T-cell (primary cell): ENCODE measurements at regions not wholly inside any gene's neighbourhood (a gene's known extent, or its start where the extent isn't known, plus 50 kb on each side); places are given as distances from the start of the nearest gene placed in this dataset.

Experiments
- ATAC-seq, 4 experiments: fragments of 200-7000 bp in 3 of 4; fragments of 150-1000 bp in 1 of 4; cut with Tn5 transposase; replicated peaks in 1 of 4; 1 replicate in 3 of 4; 2 replicates in 1 of 4; pipeline ENCODE4 v1.10.0; 2021; ENCODE audit warnings: moderate library complexity in 3 of 4, mild to moderate bottlenecking in 2 of 4, moderate number of reproducible peaks in 1 of 4
- CTCF ChIA-PET, 2 donors: fragments of 300-600 bp; sonication (Branson Sonifier 250); formaldehyde crosslinking; loops; one replicate each; lab custom pipeline; 2022; ENCODE audit warnings: antibody characterized with exemption in 2 of 2; lab: Charles Lee
- POLR2A ChIA-PET, 2 donors: fragments of 300-600 bp; sonication (Branson Sonifier 250); formaldehyde crosslinking; loops; one replicate each; lab custom pipeline; 2022; ENCODE audit warnings: antibody characterized with exemption in 2 of 2; lab: Charles Lee
- DNase-seq, 35 experiments: peaks; one replicate each; pipeline versions ENCODE4 v3.0.0 to v3.0.0-alpha.2; 2013 to 2023
- H3K27ac ChIP-seq: one replicate; pipeline ENCODE4 v1.5.1; 2013; ENCODE audit warnings: low read length
- H3K27me3 ChIP-seq, 2 experiments: replicated peaks in 1 of 2; 1 replicate in 1 of 2; 2 replicates in 1 of 2; pipeline versions ENCODE4 v1.6.1 to v1.7.0; 2013; ENCODE audit warnings: low read length in 1 of 2, mixed read lengths in 1 of 2; ENCODE audit not compliant: control insufficient read depth in 2 of 2, insufficient read depth in 2 of 2; ENCODE audit errors: extremely low read depth in 1 of 2
- H3K36me3 ChIP-seq, 2 donors: 1 replicate in 1 of 2; 2 replicates in 1 of 2; pipeline versions ENCODE4 v1.6.1 to v1.7.0; 2013; ENCODE audit warnings: low read length in 1 of 2; ENCODE audit not compliant: control insufficient read depth in 2 of 2, insufficient read depth in 1 of 2; ENCODE audit errors: extremely low read depth in 1 of 2
- H3K4me1 ChIP-seq, 2 experiments: 1 replicate in 1 of 2; 2 replicates in 1 of 2; pipeline versions ENCODE4 v1.6.1 to v1.7.0; 2013; ENCODE audit warnings: low read length in 2 of 2, mixed read lengths in 1 of 2; ENCODE audit not compliant: insufficient read depth in 2 of 2, control insufficient read depth in 1 of 2; ENCODE audit errors: extremely low read depth in 1 of 2
- H3K4me3 ChIP-seq, 2 donors: 1 replicate in 1 of 2; 2 replicates in 1 of 2; pipeline versions ENCODE4 v1.5.1 to v1.7.0; 2013; ENCODE audit warnings: mild to moderate bottlenecking in 2 of 2, low read length in 1 of 2, moderate library complexity in 1 of 2; ENCODE audit not compliant: control insufficient read depth in 1 of 2; ENCODE audit errors: extremely low read depth in 1 of 2
- H3K9me3 ChIP-seq: 2 replicates; pipeline ENCODE4 v1.7.0; 2013
- H3K27ac Mint-ChIP-seq, 2 donors: one replicate each; pipeline ENCODE4 v1.8.0; 2020 to 2021; ENCODE audit warnings: mild to moderate bottlenecking in 2 of 2, mixed read lengths in 2 of 2
- H3K27me3 Mint-ChIP-seq, 2 donors: one replicate each; pipeline ENCODE4 v1.8.0; 2021 to 2022; ENCODE audit warnings: mixed read lengths in 2 of 2
- H3K36me3 Mint-ChIP-seq: one replicate; pipeline ENCODE4 v1.8.0; 2021; ENCODE audit warnings: mixed read lengths
- H3K4me1 Mint-ChIP-seq, 3 donors: one replicate each; pipeline ENCODE4 v1.8.0; 2020 to 2022; ENCODE audit warnings: mixed read lengths in 3 of 3, mild to moderate bottlenecking in 1 of 3
- H3K4me3 Mint-ChIP-seq, 3 donors: one replicate each; pipeline ENCODE4 v1.8.0; 2020 to 2022; ENCODE audit warnings: mild to moderate bottlenecking in 3 of 3, mixed read lengths in 3 of 3, moderate library complexity in 3 of 3
- H3K9me3 Mint-ChIP-seq, 3 donors: one replicate each; pipeline ENCODE4 v1.8.0; 2020 to 2022; ENCODE audit warnings: mixed read lengths in 3 of 3
- WGBS: methylation state at CpG from one replicate; pipeline ENCODE4 v1.1.5; 2013; ENCODE audit warnings: missing lambda C conversion rate; ENCODE audit not compliant: insufficient coverage; 5-methylcytosine and 5-hydroxymethylcytosine counted together

DNA sequence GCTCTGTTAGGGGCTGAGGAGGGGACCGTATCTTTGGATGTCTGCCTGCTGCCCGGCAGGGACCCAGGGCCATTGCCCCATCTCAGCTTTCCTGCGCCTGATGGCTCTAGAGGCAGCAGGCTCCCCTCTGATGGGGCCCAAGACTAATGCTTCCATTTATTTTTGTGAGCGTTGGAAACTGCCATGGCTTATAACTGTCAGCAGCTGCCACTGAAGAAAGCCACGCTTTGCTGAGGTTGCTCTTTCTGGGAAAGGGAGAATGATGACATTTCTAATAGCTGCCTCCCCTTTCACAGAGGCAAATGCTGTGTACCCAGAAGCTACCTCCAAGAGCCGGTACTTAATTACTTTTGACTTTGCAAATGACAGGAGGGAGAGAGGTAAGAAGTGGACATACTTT, 103.8 kb downstream of the HAPSTR1 start:
- Histone ChIP-seq H3K27me3 (peaks cover 0 to 12% of the 10 kb centered on the region in 2 experiments), H3K4me3 (no peak overlapping the region), H3K36me3 (no peaks in the 10 kb centered on the region), H3K27ac (no peak overlapping the region), H3K4me1 (no peaks in the 10 kb centered on the region), H3K9me3 (no peaks in the 10 kb centered on the region)
- H3K27me3 Mint-ChIP-seq = peaks cover 8 to 19% of the 10 kb centered on the region in 2 donors
- ChIA-PET POLR2A (no interaction called here), CTCF (no interaction called here)
- H3K4me1 Mint-ChIP-seq = no peaks in the 10 kb centered on the region
- H3K4me3 Mint-ChIP-seq = no peak overlapping the region
- DNase-seq (no peak), ATAC-seq (no peak)
- no peaks in the 10 kb centered on the region for H3K36me3 Mint-ChIP-seq
- H3K9me3 Mint-ChIP-seq = no peaks in the 10 kb centered on the region
- WGBS = 65% methylated on average over 4 of the region's 6 CpGs
- no peak overlapping the region for H3K27ac Mint-ChIP-seq

DNA sequence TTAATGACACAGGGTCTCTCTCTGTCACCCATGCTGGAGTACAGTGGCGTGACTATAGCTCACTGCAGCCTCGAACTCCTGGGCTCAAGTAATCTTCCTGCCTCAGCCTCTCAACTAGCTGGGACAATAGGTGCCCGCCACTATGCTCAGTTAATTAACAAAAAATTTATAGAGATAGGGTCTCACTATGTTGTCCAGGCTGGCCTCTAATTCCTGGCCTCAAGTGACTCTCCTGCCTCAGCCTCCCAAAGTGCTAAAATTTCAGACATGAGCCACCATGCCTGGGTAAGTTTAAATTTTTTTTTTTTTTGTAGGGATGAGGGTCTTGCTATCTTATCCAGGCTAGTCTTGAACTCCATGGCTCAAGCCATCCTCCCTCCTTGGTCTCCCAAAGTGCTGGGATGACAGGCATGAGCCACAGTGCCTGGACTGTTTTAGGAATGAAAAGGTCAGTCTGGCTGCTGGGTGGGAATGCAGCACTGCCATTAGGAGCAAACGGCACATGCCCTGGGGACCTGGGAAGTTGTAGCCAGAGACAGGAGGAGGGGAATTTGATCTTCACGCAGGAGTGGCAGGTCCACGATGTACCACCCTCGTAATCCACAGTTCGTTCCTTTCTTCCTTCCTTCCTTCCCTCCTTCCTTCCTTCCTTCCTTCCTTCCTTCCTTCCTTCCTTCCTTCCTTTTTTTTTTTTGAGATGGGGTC, 106.7 kb downstream of the HAPSTR1 start:
- Histone ChIP-seq H3K27ac (no peak overlapping the region), H3K4me1 (no peaks in the 10 kb centered on the region), H3K36me3 (no peaks in the 10 kb centered on the region), H3K27me3 (peaks cover 0 to 18% of the 10 kb centered on the region in 2 experiments), H3K9me3 (no peaks in the 10 kb centered on the region), H3K4me3 (no peak overlapping the region)
- WGBS = no CpG with 5 or more reads among the region's 8 CpGs
- Mint-ChIP-seq H3K36me3 (no peaks in the 10 kb centered on the region), H3K27ac (no peak overlapping the region), H3K27me3 (peaks cover 15 to 26% of the 10 kb centered on the region in 2 donors), H3K9me3 (no peaks in the 10 kb centered on the region), H3K4me3 (no peak overlapping the region), H3K4me1 (no peaks in the 10 kb centered on the region)
- ChIA-PET CTCF (interaction anchor here in 1 of 2 donors (0.9 kb wide), 1 partner anchor 36 kb away, joined by 5 read pairs; no protein-coding TSS in a partner anchor), POLR2A (no interaction called here)
- DNase-seq (no peak), ATAC-seq (no peak)

DNA sequence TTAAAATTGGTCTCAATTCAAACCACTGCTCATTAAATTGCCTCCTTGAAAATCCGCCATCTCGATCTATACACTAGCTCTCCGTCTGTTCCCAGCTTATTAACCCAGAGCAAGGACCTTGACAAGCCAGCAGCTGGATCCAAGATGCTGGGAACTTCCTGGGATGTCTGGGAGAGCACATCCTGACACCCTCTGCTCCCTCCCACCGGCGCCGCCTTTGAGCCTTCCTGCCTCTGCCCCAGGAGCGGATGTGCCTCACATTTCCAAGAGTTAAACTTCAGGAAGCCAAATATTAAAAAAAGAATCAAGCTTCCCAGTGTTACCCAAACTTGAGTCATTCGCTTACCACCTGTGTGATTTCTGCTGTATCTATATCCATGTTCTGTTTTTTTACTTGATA, 107.9 kb downstream of the HAPSTR1 start:
- POLR2A ChIA-PET = no interaction called here
- no peaks in the 10 kb centered on the region for H3K4me1 ChIP-seq
- ATAC-seq = no peak
- H3K9me3 ChIP-seq = no peaks in the 10 kb centered on the region
- DNase-seq = no peak
- Mint-ChIP-seq H3K4me3 (no peak overlapping the region), H3K27me3 (peaks cover 19 to 29% of the 10 kb centered on the region in 2 donors), H3K36me3 (no peaks in the 10 kb centered on the region), H3K27ac (no peak overlapping the region), H3K4me1 (no peaks in the 10 kb centered on the region), H3K9me3 (no peaks in the 10 kb centered on the region)
- H3K36me3 ChIP-seq = no peaks in the 10 kb centered on the region
- no peak overlapping the region for H3K27ac ChIP-seq
- H3K4me3 ChIP-seq = no peak overlapping the region
- CTCF ChIA-PET = interaction anchor here in 1 of 2 donors (0.6 kb wide), 1 partner anchor 66 kb away, joined by 4 read pairs; no protein-coding TSS in a partner anchor
- 84% methylated on average over 4 of the region's 8 CpGs for WGBS
- peaks cover 0 to 18% of the 10 kb centered on the region in 2 experiments for H3K27me3 ChIP-seq

DNA sequence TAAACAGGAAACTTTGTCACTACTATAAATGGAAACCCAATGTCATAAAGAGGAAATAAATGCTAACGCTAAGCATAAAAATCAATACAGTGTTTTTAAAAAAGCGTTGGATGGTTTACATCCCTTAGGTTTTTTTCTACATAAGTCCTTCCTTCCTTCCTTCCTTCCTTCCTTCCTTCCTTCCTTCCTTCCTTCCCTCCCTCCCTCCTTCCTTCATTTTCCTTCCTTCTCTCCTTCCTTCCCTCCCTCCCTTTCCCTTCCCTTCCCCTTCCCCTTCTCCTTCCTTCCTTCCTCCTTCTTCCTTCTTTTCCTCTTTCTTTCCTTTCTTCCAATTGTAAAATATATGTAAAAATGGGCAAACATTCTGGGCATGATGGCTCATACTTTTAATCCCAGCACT, 108.3 kb downstream of the HAPSTR1 start:
- Histone ChIP-seq H3K36me3 (no peaks in the 10 kb centered on the region), H3K27ac (no peak overlapping the region), H3K9me3 (no peaks in the 10 kb centered on the region), H3K27me3 (peaks cover 0 to 17% of the 10 kb centered on the region in 2 experiments), H3K4me1 (no peaks in the 10 kb centered on the region), H3K4me3 (no peak overlapping the region)
- CTCF ChIA-PET = no interaction called here
- no peak overlapping the region for H3K27ac Mint-ChIP-seq
- H3K27me3 Mint-ChIP-seq = peaks cover 19 to 29% of the 10 kb centered on the region in 2 donors
- H3K4me1 Mint-ChIP-seq = no peaks in the 10 kb centered on the region
- no peaks in the 10 kb centered on the region for H3K36me3 Mint-ChIP-seq
- H3K9me3 Mint-ChIP-seq = no peaks in the 10 kb centered on the region
- POLR2A ChIA-PET = no interaction called here
- no peak for ATAC-seq
- H3K4me3 Mint-ChIP-seq = no peak overlapping the region
- WGBS = 92% methylated on average over 1 of the region's 2 CpGs
- DNase-seq = no peak

DNA sequence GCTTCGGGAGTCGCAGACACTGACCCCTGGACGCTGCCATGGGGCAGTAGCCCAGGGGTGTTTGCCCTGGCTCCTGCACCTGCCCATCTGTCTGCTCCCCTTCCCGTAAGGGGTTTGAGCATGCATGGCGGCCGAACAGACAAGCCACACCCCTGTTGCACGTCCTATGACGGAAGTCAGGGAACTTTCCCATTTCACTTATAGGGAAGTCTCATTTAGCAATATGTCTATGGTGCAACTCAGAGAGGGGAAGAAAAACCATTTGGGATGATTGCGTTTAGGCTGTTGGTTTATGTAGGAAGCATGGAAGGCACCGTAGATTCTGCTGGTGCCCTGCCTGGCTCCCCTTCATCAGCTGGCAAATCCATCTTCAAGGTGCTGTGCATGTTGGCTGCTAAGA, 112.5 kb downstream of the HAPSTR1 start:
- CTCF ChIA-PET = no interaction called here

DNA sequence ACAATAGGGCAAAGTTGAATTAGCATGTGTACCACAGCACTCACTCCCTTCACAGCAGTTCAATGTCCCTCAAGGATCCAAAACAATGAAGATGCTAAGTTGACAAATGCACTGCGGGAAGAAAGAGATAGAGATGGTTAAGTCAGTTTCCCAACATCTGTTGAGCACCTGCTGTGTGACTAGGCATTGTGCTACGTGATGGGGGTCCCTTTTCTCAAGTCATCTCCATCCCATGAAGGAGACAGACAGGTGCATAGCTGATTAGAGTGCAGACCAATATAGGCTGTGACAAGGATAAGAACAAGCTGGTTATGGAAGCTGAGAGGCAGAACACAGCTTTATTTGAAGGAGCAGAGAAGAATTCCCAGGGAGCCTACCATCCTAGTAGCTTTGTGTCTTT, 114.2 kb downstream of the HAPSTR1 start:
- ChIA-PET POLR2A (no interaction called here), CTCF (no interaction called here)
- DNase-seq = no peak
- Histone ChIP-seq H3K36me3 (no peaks in the 10 kb centered on the region), H3K4me3 (no peak overlapping the region), H3K9me3 (no peaks in the 10 kb centered on the region), H3K27ac (no peak overlapping the region), H3K4me1 (no peaks in the 10 kb centered on the region), H3K27me3 (peaks cover 0 to 13% of the 10 kb centered on the region in 2 experiments)
- H3K9me3 Mint-ChIP-seq = no peaks in the 10 kb centered on the region
- no CpG with 5 or more reads among the region's 2 CpGs for WGBS
- no peaks in the 10 kb centered on the region for H3K36me3 Mint-ChIP-seq
- H3K4me3 Mint-ChIP-seq = no peak overlapping the region
- H3K27ac Mint-ChIP-seq = no peak overlapping the region
- H3K4me1 Mint-ChIP-seq = no peaks in the 10 kb centered on the region
- ATAC-seq = no peak
- H3K27me3 Mint-ChIP-seq = peaks cover 13 to 15% of the 10 kb centered on the region in 2 donors

More for the DNA sequence above, 112.5 kb downstream of the HAPSTR1 start:
- Histone ChIP-seq H3K36me3 (no peaks in the 10 kb centered on the region), H3K27ac (no peak overlapping the region), H3K27me3 (peaks cover 0 to 15% of the 10 kb centered on the region in 2 experiments), H3K4me3 (no peak overlapping the region), H3K4me1 (no peaks in the 10 kb centered on the region), H3K9me3 (no peaks in the 10 kb centered on the region)
- no peak overlapping the region for H3K4me3 Mint-ChIP-seq
- peaks cover 19 to 20% of the 10 kb centered on the region in 2 donors for H3K27me3 Mint-ChIP-seq
- no peak for ATAC-seq
- H3K36me3 Mint-ChIP-seq = no peaks in the 10 kb centered on the region
- POLR2A ChIA-PET = interaction anchor here in 1 of 2 donors (0.7 kb wide), 1 partner anchor 18 kb away, joined by 3 read pairs; no protein-coding TSS in a partner anchor
- DNase-seq = no peak
- 85% methylated on average over 6 of the region's 10 CpGs for WGBS
- H3K9me3 Mint-ChIP-seq = no peaks in the 10 kb centered on the region
- no peaks in the 10 kb centered on the region for H3K4me1 Mint-ChIP-seq
- no peak overlapping the region for H3K27ac Mint-ChIP-seq
